Stimulated activated effector memory CD8-positive, alpha-beta T cell treated with anti-CD3 and anti-CD28 coated beads, Interleukin-12 subunit alpha, Interleukin-12 subunit beta, amount 100 ng/mL, for 72 hours (primary cell): ENCODE measurements at regions not wholly inside any gene's neighbourhood (a gene's known extent, or its start where the extent isn't known, plus 50 kb on each side); places are given as distances from the start of the nearest gene placed in this dataset.

Source experiments
- ATAC-seq: fragments of 150-1000 bp; cut with Tn5 transposase; 2 replicates; pipeline ENCODE4 v1.10.0; 2021
- DNase-seq, 2 donors: peaks; one replicate each; pipeline ENCODE4 v3.0.0; 2021 to 2022; ENCODE audit warnings: low spot score in 2 of 2
- H3K27ac Mint-ChIP-seq: one replicate; pipeline ENCODE4 v1.8.0; 2022; ENCODE audit warnings: mild to moderate bottlenecking, mixed read lengths
- H3K36me3 Mint-ChIP-seq: one replicate; pipeline ENCODE4 v1.8.0; 2022; ENCODE audit warnings: mild to moderate bottlenecking, mixed read lengths
- H3K4me1 Mint-ChIP-seq: one replicate; pipeline ENCODE4 v1.8.0; 2022; ENCODE audit warnings: mixed read lengths
- H3K4me3 Mint-ChIP-seq: one replicate; pipeline ENCODE4 v1.8.0; 2022; ENCODE audit warnings: mild to moderate bottlenecking, mixed read lengths
- H3K9me3 Mint-ChIP-seq: one replicate; pipeline ENCODE4 v1.8.0; 2022; ENCODE audit warnings: mixed read lengths

- no peak for ATAC-seq
- Mint-ChIP-seq H3K4me3 (no peak overlapping the region), H3K9me3 (peaks cover 11% of the 10 kb centered on the region), H3K4me1 (no peaks in the 10 kb centered on the region), H3K27ac (no peak overlapping the region), H3K36me3 (no peaks in the 10 kb centered on the region)
- DNase-seq = no peak
Measured at GRCh38 chr16:6216836-6217235, 1115.8 kb upstream of the RBFOX1 start.

- Mint-ChIP-seq H3K4me1 (no peaks in the 10 kb centered on the region), H3K36me3 (no peaks in the 10 kb centered on the region), H3K9me3 (peaks cover 9% of the 10 kb centered on the region), H3K4me3 (no peak overlapping the region), H3K27ac (no peak overlapping the region)
- ATAC-seq = no peak
- DNase-seq = no peak
Measured at GRCh38 chr16:6211644-6212043, 1114.0 kb upstream of the EEF2KMT start.

GRCh38 chr16:6209355-6209930 lies 1111.8 kb upstream of the EEF2KMT start:
- Mint-ChIP-seq H3K27ac (no peak overlapping the region), H3K9me3 (peaks cover 14% of the 10 kb centered on the region), H3K4me3 (no peak overlapping the region), H3K4me1 (no peaks in the 10 kb centered on the region), H3K36me3 (no peaks in the 10 kb centered on the region)
- ATAC-seq (no peak), DNase-seq (no peak)

GRCh38 chr16:6207580-6207979 lies 1110.0 kb upstream of the EEF2KMT start:
- no peaks in the 10 kb centered on the region for H3K36me3 Mint-ChIP-seq
- H3K9me3 Mint-ChIP-seq = peaks cover 17% of the 10 kb centered on the region
- no peak overlapping the region for H3K4me3 Mint-ChIP-seq
- H3K27ac Mint-ChIP-seq = no peak overlapping the region
- H3K4me1 Mint-ChIP-seq = no peaks in the 10 kb centered on the region
- ATAC-seq = no peak
- DNase-seq = no peak

GRCh38 chr16:6207124-6207523 lies 1109.5 kb upstream of the EEF2KMT start:
- Mint-ChIP-seq H3K4me3 (no peak overlapping the region), H3K4me1 (no peaks in the 10 kb centered on the region), H3K27ac (no peak overlapping the region), H3K9me3 (peaks cover 17% of the 10 kb centered on the region), H3K36me3 (no peaks in the 10 kb centered on the region)
- no peak for DNase-seq
- no peak for ATAC-seq

- no peak overlapping the region for H3K27ac Mint-ChIP-seq
- H3K9me3 Mint-ChIP-seq = peaks cover 17% of the 10 kb centered on the region
- H3K4me3 Mint-ChIP-seq = no peak overlapping the region
- H3K4me1 Mint-ChIP-seq = no peaks in the 10 kb centered on the region
- DNase-seq (no peak), ATAC-seq (no peak)
- H3K36me3 Mint-ChIP-seq = no peaks in the 10 kb centered on the region
Measured at GRCh38 chr16:6206080-6206479, 1108.5 kb upstream of the EEF2KMT start.

GRCh38 chr16:6204945-6205344 lies 1107.3 kb upstream of the EEF2KMT start:
- Mint-ChIP-seq H3K36me3 (no peaks in the 10 kb centered on the region), H3K4me1 (no peaks in the 10 kb centered on the region), H3K4me3 (no peak overlapping the region), H3K9me3 (peaks cover 21% of the 10 kb centered on the region), H3K27ac (no peak overlapping the region)
- DNase-seq (no peak), ATAC-seq (no peak)

- no peaks in the 10 kb centered on the region for H3K36me3 Mint-ChIP-seq
- DNase-seq = no peak
- no peak for ATAC-seq
- H3K4me3 Mint-ChIP-seq = no peak overlapping the region
- peaks cover 20% of the 10 kb centered on the region for H3K9me3 Mint-ChIP-seq
- H3K4me1 Mint-ChIP-seq = no peaks in the 10 kb centered on the region
- H3K27ac Mint-ChIP-seq = no peak overlapping the region
Measured at GRCh38 chr16:6200861-6201260, 1103.3 kb upstream of the EEF2KMT start.

- H3K4me3 Mint-ChIP-seq = no peak overlapping the region
Measured at GRCh38 chr16:6200271-6200670, 1102.7 kb upstream of the EEF2KMT start.

GRCh38 chr16:6195966-6196365 lies 1098.4 kb upstream of the EEF2KMT start:
- H3K4me3 Mint-ChIP-seq = no peak overlapping the region
- no peak for DNase-seq
- no peak for ATAC-seq
- no peaks in the 10 kb centered on the region for H3K4me1 Mint-ChIP-seq
- no peak overlapping the region for H3K27ac Mint-ChIP-seq
- peaks cover 23% of the 10 kb centered on the region for H3K9me3 Mint-ChIP-seq
- H3K36me3 Mint-ChIP-seq = no peaks in the 10 kb centered on the region

More at GRCh38 chr16:6200271-6200670, 1102.7 kb upstream of the EEF2KMT start:
- no peaks in the 10 kb centered on the region for H3K36me3 Mint-ChIP-seq
- H3K9me3 Mint-ChIP-seq = peaks cover 20% of the 10 kb centered on the region
- ATAC-seq (no peak), DNase-seq (no peak)
- H3K27ac Mint-ChIP-seq = no peak overlapping the region
- H3K4me1 Mint-ChIP-seq = no peaks in the 10 kb centered on the region

- Mint-ChIP-seq H3K4me1 (no peaks in the 10 kb centered on the region), H3K4me3 (no peak overlapping the region), H3K9me3 (peaks cover 18% of the 10 kb centered on the region), H3K36me3 (no peaks in the 10 kb centered on the region), H3K27ac (no peak overlapping the region)
- no peak for DNase-seq
- ATAC-seq = no peak
Measured at GRCh38 chr16:6193718-6194117, 1096.1 kb upstream of the EEF2KMT start.

GRCh38 chr16:6192984-6193383 lies 1095.4 kb upstream of the EEF2KMT start:
- Mint-ChIP-seq H3K4me1 (no peaks in the 10 kb centered on the region), H3K27ac (no peak overlapping the region), H3K9me3 (peaks cover 18% of the 10 kb centered on the region), H3K4me3 (no peak overlapping the region), H3K36me3 (no peaks in the 10 kb centered on the region)
- DNase-seq = no peak
- no peak for ATAC-seq

GRCh38 chr16:6192532-6192931 lies 1094.9 kb upstream of the EEF2KMT start:
- Mint-ChIP-seq H3K36me3 (no peaks in the 10 kb centered on the region), H3K4me3 (no peak overlapping the region), H3K4me1 (no peaks in the 10 kb centered on the region), H3K27ac (no peak overlapping the region), H3K9me3 (peaks cover 16% of the 10 kb centered on the region)
- ATAC-seq (no peak), DNase-seq (no peak)

GRCh38 chr16:6190776-6191175 lies 1093.2 kb upstream of the EEF2KMT start:
- Mint-ChIP-seq H3K4me3 (no peak overlapping the region), H3K4me1 (no peaks in the 10 kb centered on the region), H3K27ac (no peak overlapping the region), H3K36me3 (no peaks in the 10 kb centered on the region), H3K9me3 (peaks cover 10% of the 10 kb centered on the region)
- ATAC-seq = no peak
- DNase-seq = no peak

- H3K9me3 Mint-ChIP-seq = peaks cover 8% of the 10 kb centered on the region
- H3K4me3 Mint-ChIP-seq = no peak overlapping the region
- no peaks in the 10 kb centered on the region for H3K36me3 Mint-ChIP-seq
- no peaks in the 10 kb centered on the region for H3K4me1 Mint-ChIP-seq
- no peak for DNase-seq
- no peak overlapping the region for H3K27ac Mint-ChIP-seq
- no peak for ATAC-seq
Measured at GRCh38 chr16:6189216-6189615, 1091.6 kb upstream of the EEF2KMT start.

- ATAC-seq = no peak
- DNase-seq = no peak
Measured at GRCh38 chr16:6177616-6178180, 1080.1 kb upstream of the EEF2KMT start.

GRCh38 chr16:6170022-6170421 lies 1072.4 kb upstream of the EEF2KMT start:
- DNase-seq = no peak
- ATAC-seq = no peak
- Mint-ChIP-seq H3K9me3 (peaks cover 11% of the 10 kb centered on the region), H3K27ac (no peak overlapping the region), H3K36me3 (no peaks in the 10 kb centered on the region), H3K4me1 (no peaks in the 10 kb centered on the region), H3K4me3 (no peak overlapping the region)

More at GRCh38 chr16:6177616-6178180, 1080.1 kb upstream of the EEF2KMT start:
- peaks cover 6% of the 10 kb centered on the region for H3K9me3 Mint-ChIP-seq
- H3K36me3 Mint-ChIP-seq = no peaks in the 10 kb centered on the region
- H3K4me1 Mint-ChIP-seq = no peaks in the 10 kb centered on the region
- no peak overlapping the region for H3K27ac Mint-ChIP-seq
- H3K4me3 Mint-ChIP-seq = no peak overlapping the region
